ENCODE measurements at regions not wholly inside any gene's neighbourhood (a gene's known extent, or its start where the extent isn't known, plus 50 kb on each side); places are given as distances from the start of the nearest gene placed in this dataset.
"Not testable (repeated sequence)": the region's sequence is repeated elsewhere in the genome, so short reads cannot be mapped to it uniquely, and the experiment has no call there.

GRCh38 chr1:245102149-245102548, 52.6 kb upstream of the KIF26B start:
- not testable (repeated sequence) for DNase-seq (ENCODE audit: low spot score)

GRCh38 chr1:245099401-245099800, 55.4 kb upstream of the KIF26B start:
- no peak for DNase-seq (ENCODE audit: low spot score)

- DNase-seq (ENCODE audit: low spot score), result no peak
Observed at GRCh38 chr1:245098924-245099323, 55.9 kb upstream of the KIF26B start.

- no peak for DNase-seq (ENCODE audit: low spot score)
Observed at GRCh38 chr1:245096311-245097066, 58.3 kb upstream of the KIF26B start.

GRCh38 chr1:245095903-245096302, 58.9 kb upstream of the KIF26B start:
- no peak for DNase-seq (ENCODE audit: low spot score)

GRCh38 chr1:245094954-245095353, 59.8 kb upstream of the KIF26B start:
- DNase-seq (ENCODE audit: low spot score), result no peak

- no peak for DNase-seq (ENCODE audit: low spot score)
Observed at GRCh38 chr1:245094092-245094491, 60.7 kb upstream of the KIF26B start.

GRCh38 chr1:245092638-245092976, 62.2 kb upstream of the KIF26B start:
- DNase-seq (ENCODE audit: low spot score), result no peak

- peak; percentile 98 for DNase-seq (ENCODE audit: low spot score)
Observed at GRCh38 chr1:245091818-245092637, 62.8 kb upstream of the KIF26B start.

GRCh38 chr1:245091171-245091621, 63.6 kb upstream of the KIF26B start:
- peak; percentile 38 for DNase-seq (ENCODE audit: low spot score)

- no peak for DNase-seq (ENCODE audit: low spot score)
Observed at GRCh38 chr1:245090491-245091090, 64.2 kb upstream of the KIF26B start.

- no peak for DNase-seq (ENCODE audit: low spot score)
Observed at GRCh38 chr1:245087723-245088122, 67.1 kb upstream of the KIF26B start.

GRCh38 chr1:245086389-245086969, 68.3 kb upstream of the KIF26B start:
- peak; percentile 27 for DNase-seq (ENCODE audit: low spot score)

GRCh38 chr1:245085508-245086095, 69.2 kb upstream of the KIF26B start:
- peak; percentile 99 for DNase-seq (ENCODE audit: low spot score)

GRCh38 chr1:245084551-245084950, 70.2 kb upstream of the KIF26B start:
- peak; percentile 49 for DNase-seq (ENCODE audit: low spot score)

GRCh38 chr1:245079021-245079609, 75.7 kb upstream of the KIF26B start:
- DNase-seq (ENCODE audit: low spot score), result peak; percentile 69

- no peak for DNase-seq (ENCODE audit: low spot score)
Observed at GRCh38 chr1:245074898-245075297, 79.9 kb upstream of the KIF26B start.

GRCh38 chr1:245074232-245074747, 80.5 kb upstream of the KIF26B start:
- peak; percentile 67 for DNase-seq (ENCODE audit: low spot score)

- DNase-seq (ENCODE audit: low spot score), result no peak
Observed at GRCh38 chr1:245070836-245071615, 83.8 kb upstream of the KIF26B start.

- no peak for DNase-seq (ENCODE audit: low spot score)
Observed at GRCh38 chr1:245067257-245067656, 87.5 kb upstream of the KIF26B start.

Measured in RKO (cell line).